Nephron (organoid): ENCODE measurements at regions not wholly inside any gene's neighbourhood (a gene's known extent, or its start where the extent isn't known, plus 50 kb on each side); places are given as distances from the start of the nearest gene placed in this dataset.

Experiments
- H3K27ac Mint-ChIP-seq, 3 experiments: 2 replicates each; pipeline ENCODE4 v1.8.0; 2020; ENCODE audit warnings: mixed read lengths in 3 of 3, mild to moderate bottlenecking in 2 of 3, moderate library complexity in 1 of 3
- H3K27me3 Mint-ChIP-seq: 2 replicates; pipeline ENCODE4 v1.8.0; 2021; ENCODE audit warnings: low read depth, mild to moderate bottlenecking, moderate library complexity, mixed read lengths
- H3K36me3 Mint-ChIP-seq: 2 replicates; pipeline ENCODE4 v1.8.0; 2020; ENCODE audit warnings: low read depth, mixed read lengths
- H3K4me1 Mint-ChIP-seq: 2 replicates; pipeline ENCODE4 v1.8.0; 2020; ENCODE audit warnings: mixed read lengths
- H3K4me3 Mint-ChIP-seq, 3 experiments: 2 replicates each; pipeline ENCODE4 v1.8.0; 2020; ENCODE audit warnings: mild to moderate bottlenecking in 3 of 3, mixed read lengths in 3 of 3, moderate library complexity in 2 of 3
- H3K9me3 Mint-ChIP-seq: 2 replicates; pipeline ENCODE4 v1.8.0; 2020; ENCODE audit warnings: mixed read lengths
- CTCF ChIP-seq, 3 experiments: fragments of 200-600 bp; sonication (generic); IDR thresholded peaks; one replicate each; pipeline ENCODE4 v1.5.0; 2021; ENCODE audit warnings: antibody characterized with exemption in 3 of 3; ENCODE audit not compliant: unreplicated experiment in 3 of 3

DNA sequence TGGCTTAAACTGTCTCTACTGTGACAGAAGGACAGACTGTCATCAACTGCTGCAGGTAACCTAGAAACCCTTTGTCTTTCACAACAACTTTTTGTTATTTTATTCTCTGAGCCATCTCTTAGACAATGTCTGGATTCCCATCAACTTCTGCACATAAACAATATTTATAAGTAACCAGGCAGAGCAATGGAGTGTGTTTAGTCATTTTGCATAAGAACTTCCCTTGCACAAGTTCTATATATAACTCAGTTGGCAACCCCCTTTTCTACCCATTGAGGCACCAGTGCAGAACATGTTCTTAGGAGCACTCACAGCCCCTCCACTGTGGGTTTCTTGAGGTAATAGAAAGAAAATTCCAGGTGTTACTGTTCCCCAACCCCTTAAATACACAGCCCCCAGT is 65.0 kb upstream of the IL6 start:
- no peak for TF ChIP-seq CTCF (IDR thresholded peaks at IDR 0.05; ENCODE audit: unreplicated experiment in 3 of 3)

DNA sequence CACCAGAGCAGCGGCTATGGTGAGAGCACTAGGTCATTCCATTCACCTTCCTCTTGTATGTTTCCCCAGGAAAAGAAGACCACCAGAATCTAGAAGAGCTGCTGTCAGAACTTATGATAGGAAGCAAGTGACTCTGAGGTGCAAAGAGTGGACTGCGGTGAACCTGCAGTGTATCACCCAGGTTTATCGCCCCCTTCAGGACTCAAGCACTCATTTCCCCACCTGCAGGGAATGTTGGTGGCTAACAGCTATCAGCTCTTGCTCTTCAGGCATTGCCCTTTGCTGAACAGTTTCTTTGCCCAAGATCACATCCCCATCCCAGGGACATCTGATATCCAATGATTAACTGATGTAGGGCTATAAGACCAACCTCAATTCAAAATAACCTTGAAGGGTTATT is 66.3 kb upstream of the IL6 start:
- Mint-ChIP-seq H3K36me3 (no peaks in the 10 kb centered on the region), H3K4me1 (no peaks in the 10 kb centered on the region), H3K9me3 (no peaks in the 10 kb centered on the region), H3K27ac (no peak overlapping the region), H3K27me3 (peaks cover 8% of the 10 kb centered on the region), H3K4me3 (no peak overlapping the region)
- TF ChIP-seq CTCF (IDR thresholded peaks at IDR 0.05; ENCODE audit: unreplicated experiment in 3 of 3) = no peak

More for the DNA sequence above, 65.0 kb upstream of the IL6 start:
- H3K27me3 Mint-ChIP-seq = peaks cover 8% of the 10 kb centered on the region
- no peak overlapping the region for H3K27ac Mint-ChIP-seq
- no peak overlapping the region for H3K4me3 Mint-ChIP-seq
- no peaks in the 10 kb centered on the region for H3K4me1 Mint-ChIP-seq
- H3K36me3 Mint-ChIP-seq = no peaks in the 10 kb centered on the region
- no peaks in the 10 kb centered on the region for H3K9me3 Mint-ChIP-seq

- Mint-ChIP-seq H3K4me1 (no peaks in the 10 kb centered on the region), H3K9me3 (no peaks in the 10 kb centered on the region), H3K36me3 (no peaks in the 10 kb centered on the region), H3K27ac (no peak overlapping the region), H3K4me3 (no peak overlapping the region), H3K27me3 (peaks cover 8% of the 10 kb centered on the region)
- TF ChIP-seq CTCF (IDR thresholded peaks at IDR 0.05; ENCODE audit: unreplicated experiment in 3 of 3) = no peak
Observed at GRCh38 chr7:22660293-22660692, 66.7 kb upstream of the IL6 start.

DNA sequence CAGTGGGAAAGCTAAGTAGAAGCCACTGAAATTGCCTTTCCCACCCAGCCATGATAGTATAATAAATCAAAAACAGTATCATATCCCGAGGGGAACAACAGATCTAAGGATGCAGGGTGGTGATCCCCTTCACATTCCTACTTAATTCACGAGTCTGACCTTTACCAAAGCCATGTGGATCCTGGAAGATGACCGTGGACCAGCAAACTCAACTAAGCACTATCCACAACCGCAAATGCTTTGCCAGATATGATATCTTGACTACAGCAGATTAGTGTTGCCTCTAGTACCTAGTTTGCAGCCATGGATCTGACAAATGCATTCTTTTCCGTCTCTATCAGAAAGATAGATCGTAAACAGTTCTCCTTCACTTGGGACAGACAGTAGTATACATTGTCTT is 67.3 kb upstream of the IL6 start:
- Mint-ChIP-seq H3K4me1 (no peaks in the 10 kb centered on the region), H3K27me3 (peaks cover 8% of the 10 kb centered on the region), H3K27ac (no peak overlapping the region), H3K4me3 (no peak overlapping the region), H3K9me3 (no peaks in the 10 kb centered on the region), H3K36me3 (no peaks in the 10 kb centered on the region)
- TF ChIP-seq CTCF (IDR thresholded peaks at IDR 0.05; ENCODE audit: unreplicated experiment in 3 of 3) = no peak

DNA sequence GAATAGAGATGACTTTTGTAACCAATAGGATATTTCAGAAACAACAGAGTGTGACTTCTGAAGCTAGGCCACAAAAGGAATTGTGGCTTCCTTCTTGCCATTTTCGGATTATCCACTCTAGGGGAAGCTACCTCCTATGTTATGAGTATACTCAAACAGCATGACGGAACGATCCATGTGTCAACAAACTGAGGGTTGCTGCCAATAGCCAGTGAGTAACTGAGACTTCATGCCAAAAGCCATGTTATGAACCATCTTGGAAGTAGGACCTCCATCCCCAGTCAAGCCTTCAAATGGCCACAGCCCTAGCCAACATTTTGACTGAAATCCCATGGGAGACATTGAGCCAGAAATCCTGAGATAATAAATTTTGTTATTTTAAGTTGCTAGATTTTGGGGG is 69.0 kb upstream of the IL6 start:
- peaks cover 4% of the 10 kb centered on the region for H3K27me3 Mint-ChIP-seq
- H3K36me3 Mint-ChIP-seq = no peaks in the 10 kb centered on the region
- H3K4me3 Mint-ChIP-seq = no peak overlapping the region
- H3K9me3 Mint-ChIP-seq = no peaks in the 10 kb centered on the region
- H3K27ac Mint-ChIP-seq = no peak overlapping the region
- no peak for TF ChIP-seq CTCF (IDR thresholded peaks at IDR 0.05; ENCODE audit: unreplicated experiment in 3 of 3)
- H3K4me1 Mint-ChIP-seq = no peaks in the 10 kb centered on the region

- Mint-ChIP-seq H3K9me3 (no peaks in the 10 kb centered on the region), H3K4me3 (no peak overlapping the region)
- no peak for TF ChIP-seq CTCF (IDR thresholded peaks at IDR 0.05; ENCODE audit: unreplicated experiment in 3 of 3)
Observed at GRCh38 chr7:22657479-22657878, 69.5 kb upstream of the IL6 start.

More at GRCh38 chr7:22657479-22657878, 69.5 kb upstream of the IL6 start:
- peaks cover 3% of the 10 kb centered on the region for H3K27me3 Mint-ChIP-seq
- no peak overlapping the region for H3K27ac Mint-ChIP-seq
- no peaks in the 10 kb centered on the region for H3K4me1 Mint-ChIP-seq
- H3K36me3 Mint-ChIP-seq = no peaks in the 10 kb centered on the region
